Natural killer cell (primary cell): ENCODE measurements at regions not wholly inside any gene's neighbourhood (a gene's known extent, or its start where the extent isn't known, plus 50 kb on each side); places are given as distances from the start of the nearest gene placed in this dataset.

Experiments used
- ATAC-seq, 3 donors: fragments of 150-1000 bp in 2 of 3; fragments of 200-7000 bp in 1 of 3; cut with Tn5 transposase; 1 replicate in 1 of 3; 2 replicates in 2 of 3; pipeline ENCODE4 v1.10.0; 2021; ENCODE audit warnings: mild to moderate bottlenecking in 2 of 3, moderate library complexity in 2 of 3
- DNase-seq, 2 donors: peaks; one replicate each; pipeline versions ENCODE4 v3.0.0 to v3.0.0-alpha.2; 2013 to 2021; ENCODE audit warnings: mixed read lengths in 1 of 2
- H3K27ac ChIP-seq: one replicate; pipeline ENCODE4 v1.5.1; 2013; ENCODE audit warnings: mild to moderate bottlenecking, low read length
- H3K27me3 ChIP-seq: one replicate; pipeline ENCODE4 v1.6.1; 2013; ENCODE audit warnings: low read length; ENCODE audit not compliant: control insufficient read depth, insufficient read depth
- H3K36me3 ChIP-seq: one replicate; pipeline ENCODE4 v1.6.1; 2013; ENCODE audit warnings: low read length; ENCODE audit not compliant: control insufficient read depth, insufficient read depth
- H3K4me1 ChIP-seq: one replicate; pipeline ENCODE4 v1.6.1; 2013; ENCODE audit warnings: low read length; ENCODE audit not compliant: control insufficient read depth, insufficient read depth
- H3K4me3 ChIP-seq: one replicate; pipeline ENCODE4 v1.5.1; 2013; ENCODE audit warnings: low read length
- H3K9me3 ChIP-seq: one replicate; pipeline ENCODE4 v1.6.1; 2013; ENCODE audit warnings: low read length; ENCODE audit not compliant: control insufficient read depth, insufficient read depth
- H3K27ac Mint-ChIP-seq, 2 donors: one replicate each; pipeline ENCODE4 v1.8.0; 2022; ENCODE audit warnings: mild to moderate bottlenecking in 2 of 2, mixed read lengths in 2 of 2, moderate library complexity in 1 of 2
- H3K27me3 Mint-ChIP-seq, 2 donors: one replicate each; pipeline ENCODE4 v1.8.0; 2022; ENCODE audit warnings: low read depth in 2 of 2, mixed read lengths in 2 of 2
- H3K36me3 Mint-ChIP-seq: one replicate; pipeline ENCODE4 v1.8.0; 2022; ENCODE audit warnings: mixed read lengths
- H3K4me1 Mint-ChIP-seq, 2 donors: one replicate each; pipeline ENCODE4 v1.8.0; 2022; ENCODE audit warnings: mixed read lengths in 2 of 2
- H3K4me3 Mint-ChIP-seq: one replicate; pipeline ENCODE4 v1.8.0; 2022; ENCODE audit warnings: mild to moderate bottlenecking, moderate library complexity, mixed read lengths
- H3K9me3 Mint-ChIP-seq, 2 donors: one replicate each; pipeline ENCODE4 v1.8.0; 2022; ENCODE audit warnings: mixed read lengths in 2 of 2
- whole genome bisulfite sequencing: methylation state at CpG from one replicate; pipeline ENCODE4 v1.1.7; 2013; ENCODE audit warnings: missing lambda C conversion rate; ENCODE audit not compliant: insufficient coverage; 5-methylcytosine and 5-hydroxymethylcytosine counted together
- intact Hi-C: fragments of 100-400 bp; cut with micrococcal nuclease; formaldehyde crosslinking; loops from one replicate; pipeline ENCODE4 v1.14.2; 2022
- TF ChIP-seq, protein P1 (sequence below): fragments of 200-600 bp; IDR thresholded peaks from one replicate; pipeline ENCODE4 v1.8.0; 2022; ENCODE audit warnings: antibody characterized with exemption

DNA sequence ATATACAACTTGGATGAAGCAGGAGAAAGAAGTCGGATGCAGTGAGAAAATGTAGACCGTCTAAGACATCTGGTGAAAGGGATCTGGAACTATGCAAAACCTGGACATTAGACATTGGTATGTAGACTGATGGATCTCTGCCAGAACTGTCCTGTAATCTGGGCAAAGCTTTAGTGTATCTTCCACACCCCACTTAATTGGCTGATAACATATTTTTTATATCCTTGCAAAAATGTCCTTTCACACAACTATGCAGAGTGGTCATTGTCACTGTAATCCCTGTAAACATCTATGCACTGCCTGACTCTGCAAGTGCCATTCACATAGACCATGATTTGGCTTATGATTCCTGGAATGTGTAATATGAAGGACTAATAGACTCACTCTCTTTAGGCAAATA is 163.1 kb downstream of the TUSC7 start:
- Histone ChIP-seq H3K9me3 (no peaks in the 10 kb centered on the region), H3K27me3 (no peaks in the 10 kb centered on the region), H3K36me3 (no peaks in the 10 kb centered on the region), H3K27ac (no peak overlapping the region), H3K4me3 (no peak overlapping the region), H3K4me1 (no peaks in the 10 kb centered on the region)
- TF ChIP-seq, protein P1, sequence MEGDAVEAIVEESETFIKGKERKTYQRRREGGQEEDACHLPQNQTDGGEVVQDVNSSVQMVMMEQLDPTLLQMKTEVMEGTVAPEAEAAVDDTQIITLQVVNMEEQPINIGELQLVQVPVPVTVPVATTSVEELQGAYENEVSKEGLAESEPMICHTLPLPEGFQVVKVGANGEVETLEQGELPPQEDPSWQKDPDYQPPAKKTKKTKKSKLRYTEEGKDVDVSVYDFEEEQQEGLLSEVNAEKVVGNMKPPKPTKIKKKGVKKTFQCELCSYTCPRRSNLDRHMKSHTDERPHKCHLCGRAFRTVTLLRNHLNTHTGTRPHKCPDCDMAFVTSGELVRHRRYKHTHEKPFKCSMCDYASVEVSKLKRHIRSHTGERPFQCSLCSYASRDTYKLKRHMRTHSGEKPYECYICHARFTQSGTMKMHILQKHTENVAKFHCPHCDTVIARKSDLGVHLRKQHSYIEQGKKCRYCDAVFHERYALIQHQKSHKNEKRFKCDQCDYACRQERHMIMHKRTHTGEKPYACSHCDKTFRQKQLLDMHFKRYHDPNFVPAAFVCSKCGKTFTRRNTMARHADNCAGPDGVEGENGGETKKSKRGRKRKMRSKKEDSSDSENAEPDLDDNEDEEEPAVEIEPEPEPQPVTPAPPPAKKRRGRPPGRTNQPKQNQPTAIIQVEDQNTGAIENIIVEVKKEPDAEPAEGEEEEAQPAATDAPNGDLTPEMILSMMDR = no peak
- no peaks in the 10 kb centered on the region for H3K4me1 Mint-ChIP-seq
- H3K36me3 Mint-ChIP-seq = no peaks in the 10 kb centered on the region
- peaks cover 5 to 9% of the 10 kb centered on the region in 2 donors for H3K9me3 Mint-ChIP-seq
- DNase-seq (no peak), ATAC-seq (no peak)
- H3K27me3 Mint-ChIP-seq = no peaks in the 10 kb centered on the region
- intact Hi-C loops = no loop called here
- H3K27ac Mint-ChIP-seq = no peak overlapping the region
- H3K4me3 Mint-ChIP-seq = no peak overlapping the region
- 93% methylated on average over 2 of the region's 2 CpGs for WGBS

DNA sequence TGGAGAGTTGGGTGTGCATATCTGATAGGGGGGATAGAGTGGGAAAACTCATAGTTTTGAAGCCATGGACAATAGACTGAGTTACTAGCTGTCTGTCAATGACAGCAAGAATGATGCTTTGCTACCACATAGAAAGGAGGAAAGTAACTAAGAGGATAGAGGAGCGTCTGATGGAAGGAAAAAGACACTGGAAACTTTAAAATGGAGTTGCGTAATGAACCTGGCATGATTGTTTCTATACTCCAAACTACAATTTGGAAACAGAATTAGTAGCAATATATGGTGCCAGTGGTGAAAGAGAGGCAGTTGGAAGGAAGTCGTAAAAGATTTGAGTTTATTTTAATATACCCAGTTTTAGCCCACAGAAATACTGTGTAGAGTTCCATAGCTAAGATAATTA is 163.6 kb downstream of the TUSC7 start:
- ATAC-seq (no peak), DNase-seq (no peak)
- Histone ChIP-seq H3K27me3 (no peaks in the 10 kb centered on the region), H3K4me1 (no peaks in the 10 kb centered on the region), H3K4me3 (no peak overlapping the region), H3K27ac (no peak overlapping the region), H3K36me3 (no peaks in the 10 kb centered on the region), H3K9me3 (no peaks in the 10 kb centered on the region)
- Mint-ChIP-seq H3K36me3 (peaks cover 2% of the 10 kb centered on the region), H3K27ac (no peak overlapping the region), H3K4me3 (no peak overlapping the region), H3K4me1 (no peaks in the 10 kb centered on the region), H3K27me3 (no peaks in the 10 kb centered on the region), H3K9me3 (peaks cover 5 to 9% of the 10 kb centered on the region in 2 donors)
- 67% methylated on average over 1 of the region's 3 CpGs for WGBS
- TF ChIP-seq, protein P1 = no peak
- intact Hi-C loops = no loop called here

DNA sequence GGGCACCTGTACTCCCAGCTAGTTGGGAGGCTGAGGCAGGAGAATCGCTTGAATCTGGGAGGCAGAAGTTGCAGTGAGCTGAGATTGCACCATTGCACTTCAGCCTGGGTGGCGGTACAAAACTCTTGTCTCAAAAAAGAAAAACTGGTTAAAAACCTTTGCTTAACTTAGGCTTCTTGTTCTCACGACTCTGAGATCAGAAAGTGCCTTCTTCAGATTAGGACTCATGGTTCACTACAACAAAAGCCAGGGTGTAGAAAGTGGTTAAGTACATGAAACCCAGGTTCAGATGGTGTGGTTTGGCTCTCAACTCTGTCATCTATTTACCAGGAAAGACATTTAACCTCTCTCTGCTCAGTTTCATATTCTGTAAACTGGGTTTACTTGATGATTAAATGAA is 168.4 kb downstream of the TUSC7 start:
- peaks cover 5% of the 10 kb centered on the region for H3K36me3 Mint-ChIP-seq
- Histone ChIP-seq H3K36me3 (no peaks in the 10 kb centered on the region), H3K27me3 (no peaks in the 10 kb centered on the region), H3K9me3 (no peaks in the 10 kb centered on the region), H3K27ac (no peak overlapping the region), H3K4me1 (no peaks in the 10 kb centered on the region), H3K4me3 (no peak overlapping the region)
- no peaks in the 10 kb centered on the region for H3K27me3 Mint-ChIP-seq
- intact Hi-C loops = no loop called here
- DNase-seq (no peak), ATAC-seq (no peak)
- TF ChIP-seq, protein P1 = no peak
- peaks cover 6 to 8% of the 10 kb centered on the region in 2 donors for H3K9me3 Mint-ChIP-seq
- no peak overlapping the region for H3K27ac Mint-ChIP-seq
- no peaks in the 10 kb centered on the region for H3K4me1 Mint-ChIP-seq
- WGBS = 85% methylated on average over 3 of the region's 3 CpGs
- H3K4me3 Mint-ChIP-seq = no peak overlapping the region

DNA sequence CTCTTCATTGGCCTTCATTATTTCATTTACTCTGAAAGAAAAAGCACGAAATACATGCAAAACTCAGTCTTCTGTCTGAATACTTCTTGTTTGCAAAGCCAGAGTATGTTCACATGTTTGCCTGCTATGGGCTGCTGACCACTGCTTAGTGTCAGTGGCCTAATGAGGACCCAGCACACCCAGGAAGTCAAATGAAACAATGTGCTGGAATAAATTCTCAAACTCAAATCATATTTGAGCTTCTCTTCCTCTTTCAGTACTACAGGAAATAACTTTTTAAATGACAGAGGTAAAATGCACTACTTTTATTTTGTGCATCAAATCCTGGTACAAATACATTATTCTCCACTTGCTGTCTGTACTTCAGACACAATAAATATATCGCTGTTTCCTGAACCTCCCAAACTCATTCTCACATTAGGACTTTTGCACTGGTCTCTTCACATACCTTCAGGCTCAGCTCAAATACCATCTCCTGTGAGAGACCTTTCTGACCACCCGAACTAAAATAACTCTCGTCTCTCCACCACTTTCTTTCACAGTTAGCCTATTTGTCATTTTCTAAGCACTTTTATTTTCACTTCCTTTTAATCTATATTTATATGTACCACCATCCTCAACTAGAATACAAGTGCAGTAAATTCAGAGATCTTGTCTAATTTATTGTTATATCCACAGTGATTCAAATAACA is 176.8 kb downstream of the TUSC7 start:
- DNase-seq = no peak
- H3K36me3 ChIP-seq = no peaks in the 10 kb centered on the region
- 48% methylated on average over 4 of the region's 4 CpGs for WGBS
- TF ChIP-seq, protein P1 = no peak
- Mint-ChIP-seq H3K4me1 (no peaks in the 10 kb centered on the region), H3K27me3 (no peaks in the 10 kb centered on the region), H3K9me3 (peaks cover 8 to 9% of the 10 kb centered on the region in 2 donors), H3K36me3 (no peaks in the 10 kb centered on the region), H3K27ac (no peak overlapping the region), H3K4me3 (no peak overlapping the region)
- H3K4me3 ChIP-seq = no peak overlapping the region
- intact Hi-C loops = no loop called here
- no peaks in the 10 kb centered on the region for H3K9me3 ChIP-seq
- H3K27me3 ChIP-seq = no peaks in the 10 kb centered on the region
- peak overlapping the region; percentile 38 for H3K27ac ChIP-seq
- ATAC-seq = no peak
- H3K4me1 ChIP-seq = no peaks in the 10 kb centered on the region
